GM23338 (cell line): ENCODE measurements at regions not wholly inside any gene's neighbourhood (a gene's known extent, or its start where the extent isn't known, plus 50 kb on each side); places are given as distances from the start of the nearest gene placed in this dataset.

Experiments used
- ATAC-seq: fragments of 200-7000 bp; cut with Tn5 transposase; 3 replicates; pipeline ENCODE4 v1.9.1; 2020
- DNase-seq: peaks from one replicate; pipeline ENCODE4 v3.0.0-alpha.2; 2015; ENCODE audit warnings: low spot score
- H2AFZ ChIP-seq: fragments of 200-600 bp; sonication (generic); 2 replicates; pipeline ENCODE4 v1.8.0; 2016; ENCODE audit warnings: antibody characterized with exemption, mild to moderate bottlenecking, moderate library complexity
- H3F3A ChIP-seq: fragments of 200-600 bp; sonication (generic); replicated peaks from 2 replicates; pipeline ENCODE4 v1.8.0; 2017; ENCODE audit warnings: antibody characterized with exemption, mixed run types, low read depth
- H3K27ac ChIP-seq: fragments of 200-600 bp; sonication (generic); 2 replicates; pipeline ENCODE4 v1.6.1; 2016; ENCODE audit warnings: low read depth
- H3K27me3 ChIP-seq: fragments of 200-600 bp; sonication (generic); 2 replicates; pipeline ENCODE4 v1.8.0; 2016; ENCODE audit warnings: mild to moderate bottlenecking, mixed run types, moderate library complexity; ENCODE audit not compliant: insufficient read depth
- H3K36me3 ChIP-seq: fragments of 200-600 bp; sonication (generic); 2 replicates; pipeline ENCODE4 v1.8.0; 2016; ENCODE audit warnings: mild to moderate bottlenecking; ENCODE audit not compliant: insufficient read depth
- H3K4me1 ChIP-seq: fragments of 200-600 bp; sonication (generic); 2 replicates; pipeline ENCODE4 v1.8.0; 2016; ENCODE audit warnings: mild to moderate bottlenecking, moderate library complexity; ENCODE audit not compliant: insufficient read depth
- H3K4me2 ChIP-seq: fragments of 200-600 bp; sonication (generic); 2 replicates; pipeline ENCODE4 v1.7.1; 2017; ENCODE audit warnings: mixed run types
- H3K4me3 ChIP-seq: fragments of 200-600 bp; sonication (generic); 2 replicates; pipeline ENCODE4 v1.6.1; 2016; ENCODE audit warnings: mixed run types
- H3K79me2 ChIP-seq: fragments of 200-600 bp; sonication (generic); replicated peaks from 2 replicates; pipeline ENCODE4 v1.8.0; 2017; ENCODE audit warnings: mild to moderate bottlenecking; ENCODE audit not compliant: insufficient read depth
- H3K9me2 ChIP-seq: fragments of 200-600 bp; sonication (generic); 2 replicates; pipeline ENCODE4 v1.8.0; 2017; ENCODE audit not compliant: insufficient read depth
- H4K20me1 ChIP-seq: fragments of 200-600 bp; sonication (generic); replicated peaks from 2 replicates; pipeline ENCODE4 v1.8.0; 2017; ENCODE audit warnings: mild to moderate bottlenecking; ENCODE audit not compliant: insufficient read depth
- H3K27ac Mint-ChIP-seq: 2 replicates; pipeline ENCODE4 v1.8.0; 2020; ENCODE audit warnings: inconsistent platforms, mild to moderate bottlenecking, moderate library complexity, mixed read lengths
- H3K27me3 Mint-ChIP-seq: 3 replicates; pipeline ENCODE4 v1.8.0; 2022; ENCODE audit warnings: low read depth, mild to moderate bottlenecking, moderate library complexity, mixed read lengths, inconsistent platforms; ENCODE audit not compliant: insufficient read depth, poor library complexity
- H3K36me3 Mint-ChIP-seq: 3 replicates; pipeline ENCODE4 v1.8.0; 2021; ENCODE audit warnings: low read depth, mild to moderate bottlenecking, inconsistent platforms, moderate library complexity, mixed read lengths
- H3K4me1 Mint-ChIP-seq: 3 replicates; pipeline ENCODE4 v1.8.0; 2020; ENCODE audit warnings: mild to moderate bottlenecking, inconsistent platforms, mixed read lengths
- H3K4me3 Mint-ChIP-seq: 3 replicates; pipeline ENCODE4 v1.8.0; 2021; ENCODE audit warnings: moderate library complexity, mild to moderate bottlenecking, inconsistent platforms, mixed read lengths
- H3K9me3 Mint-ChIP-seq: 3 replicates; pipeline ENCODE4 v1.8.0; 2020; ENCODE audit warnings: moderate library complexity, mild to moderate bottlenecking, inconsistent platforms, mixed read lengths
- ETS1 ChIP-seq: IDR thresholded peaks from 2 replicates; pipeline ENCODE4 v1.6.1; 2016; ENCODE audit warnings: antibody characterized with exemption
- EZH2 ChIP-seq: fragments of 200-600 bp; sonication (generic); IDR thresholded peaks from one replicate; pipeline ENCODE4 v1.8.0; 2017; ENCODE audit warnings: antibody characterized with exemption, mild to moderate bottlenecking, low read depth; ENCODE audit not compliant: unreplicated experiment
- EZH2phosphoT487 ChIP-seq: fragments of 200-600 bp; sonication (generic); IDR thresholded peaks from one replicate; pipeline ENCODE4 v1.8.1; 2018; ENCODE audit warnings: antibody characterized with exemption; ENCODE audit not compliant: unreplicated experiment
- JUNB ChIP-seq: IDR thresholded peaks from one replicate; pipeline ENCODE4 v1.6.1; 2016; ENCODE audit warnings: antibody characterized with exemption; ENCODE audit not compliant: unreplicated experiment
- NANOG ChIP-seq: IDR thresholded peaks from 2 replicates; pipeline ENCODE4 v1.6.1; 2016; ENCODE audit warnings: antibody characterized with exemption, borderline replicate concordance
- POLR2AphosphoS5 ChIP-seq: IDR thresholded peaks from 2 replicates; pipeline ENCODE4 v1.6.1; 2016; ENCODE audit warnings: antibody characterized with exemption, low read depth
- REST ChIP-seq: IDR thresholded peaks from one replicate; pipeline ENCODE4 v1.6.1; 2018; ENCODE audit warnings: antibody characterized with exemption; ENCODE audit not compliant: unreplicated experiment
- ZNF114 ChIP-seq: fragments of 250-450 bp; sonication (Bioruptor Pico); IDR thresholded peaks from 2 replicates; pipeline ENCODE4 v1.5.0; 2020; ENCODE audit warnings: mild to moderate bottlenecking, moderate library complexity
- ZNF331 ChIP-seq: fragments of 250-450 bp; sonication (Bioruptor Pico); IDR thresholded peaks from 2 replicates; pipeline ENCODE4 v1.5.0; 2020; ENCODE audit warnings: low read depth, mild to moderate bottlenecking, moderate library complexity

- no peak for TF ChIP-seq REST
Measured at GRCh38 chr6:23357185-23357766, 768.7 kb upstream of the NRSN1 start (continued).

- no peaks in the 10 kb centered on the region for H3K4me1 Mint-ChIP-seq
- no peak overlapping the region for H3K4me3 Mint-ChIP-seq
- ATAC-seq, result no peak
Measured at GRCh38 chr6:23365732-23366131, 760.3 kb upstream of the NRSN1 start.

GRCh38 chr6:23367311-23367710 is 758.7 kb upstream of the NRSN1 start:
- Histone ChIP-seq H3K27ac (no peak overlapping the region), H3K27me3 (no peaks in the 10 kb centered on the region), H4K20me1 (no peaks in the 10 kb centered on the region), H3K9me2 (no peaks in the 10 kb centered on the region), H2AFZ (no peak overlapping the region), H3K4me1 (no peaks in the 10 kb centered on the region), H3F3A (no peaks in the 10 kb centered on the region), H3K79me2 (no peaks in the 10 kb centered on the region), H3K36me3 (peaks cover 5% of the 10 kb centered on the region; the same call in 1 of the 2 replicates), H3K4me2 (no peak overlapping the region), H3K4me3 (no peak overlapping the region)
- Mint-ChIP-seq H3K27me3 (no peaks in the 10 kb centered on the region), H3K27ac (no peak overlapping the region), H3K4me3 (no peak overlapping the region), H3K4me1 (no peaks in the 10 kb centered on the region), H3K9me3 (peaks cover 32% of the 10 kb centered on the region), H3K36me3 (peaks cover 9% of the 10 kb centered on the region; the same call in 2 of the 3 replicates)
- no peak for ATAC-seq
- no peak for TF ChIP-seq EZH2phosphoT487
- TF ChIP-seq NANOG, result no peak
- no peak for TF ChIP-seq ZNF331 (CRISPR knock-in tag)
- TF ChIP-seq ETS1, result no peak
- TF ChIP-seq ZNF114 (CRISPR knock-in tag), result no peak
- DNase-seq, result no peak

More at GRCh38 chr6:23365732-23366131, 760.3 kb upstream of the NRSN1 start:
- H3F3A ChIP-seq, result no peaks in the 10 kb centered on the region
- H3K4me1 ChIP-seq, result no peaks in the 10 kb centered on the region
- no peaks in the 10 kb centered on the region for H3K79me2 ChIP-seq
- H3K27me3 ChIP-seq, result no peaks in the 10 kb centered on the region
- H4K20me1 ChIP-seq, result no peaks in the 10 kb centered on the region
- H3K27me3 Mint-ChIP-seq, result no peaks in the 10 kb centered on the region
- H3K4me3 ChIP-seq, result no peak overlapping the region
- DNase-seq, result no peak
- peaks cover 5% of the 10 kb centered on the region; the same call in 1 of the 2 replicates for H3K36me3 ChIP-seq
- no peak overlapping the region for H3K4me2 ChIP-seq
- no peak overlapping the region for H2AFZ ChIP-seq
- H3K27ac Mint-ChIP-seq, result no peak overlapping the region
- H3K9me2 ChIP-seq, result no peaks in the 10 kb centered on the region
- H3K27ac ChIP-seq, result no peak overlapping the region
- H3K36me3 Mint-ChIP-seq, result peaks cover 9% of the 10 kb centered on the region; the same call in 2 of the 3 replicates
- H3K9me3 Mint-ChIP-seq, result peaks cover 35% of the 10 kb centered on the region
- TF ChIP-seq ZNF331 (CRISPR knock-in tag) (no peak), POLR2AphosphoS5 (no peak), EZH2 (no peak), JUNB (no peak)
